ENCODE measurements at regions not wholly inside any gene's neighbourhood (a gene's known extent, or its start where the extent isn't known, plus 50 kb on each side); places are given as distances from the start of the nearest gene placed in this dataset.

GRCh38 chr12:127247937-127248336 lies 1019.0 kb upstream of the TMEM132C start:
- TF ChIP-seq CTCF (conservative IDR thresholded peaks at IDR 0.05) (no peak), EZH2 (IDR thresholded peaks at IDR 0.05; ENCODE audit: low read depth) (no peak)
